HG03175 (cell line): ENCODE measurements at regions not wholly inside any gene's neighbourhood (a gene's known extent, or its start where the extent isn't known, plus 50 kb on each side); places are given as distances from the start of the nearest gene placed in this dataset.

Experiments
- ATAC-seq: cut with Tn5 transposase; IDR thresholded peaks from one replicate; pipeline ENCODE4 v1.9.1; 2021; ENCODE audit warnings: mild to moderate bottlenecking, moderate library complexity; ENCODE audit not compliant: unreplicated experiment

DNA sequence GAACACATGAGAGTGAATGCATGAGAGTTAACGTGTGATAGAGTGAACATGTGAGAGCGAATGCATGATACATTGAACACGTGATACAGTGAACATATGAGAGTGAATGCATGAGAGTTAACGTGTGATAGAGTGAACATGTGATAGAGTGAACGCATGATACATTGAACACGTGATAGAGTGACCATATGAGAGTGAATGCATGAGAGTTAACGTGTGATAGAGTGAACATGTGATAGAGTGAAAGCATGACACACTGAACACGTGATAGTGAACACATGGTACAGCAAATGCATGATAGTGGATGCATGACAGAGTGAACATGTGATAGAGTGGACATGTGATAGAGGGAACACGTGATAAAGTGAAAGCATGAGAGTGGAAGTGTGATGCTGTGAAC, 517.9 kb downstream of the EIPR1 start:
- ATAC-seq: no peak

DNA sequence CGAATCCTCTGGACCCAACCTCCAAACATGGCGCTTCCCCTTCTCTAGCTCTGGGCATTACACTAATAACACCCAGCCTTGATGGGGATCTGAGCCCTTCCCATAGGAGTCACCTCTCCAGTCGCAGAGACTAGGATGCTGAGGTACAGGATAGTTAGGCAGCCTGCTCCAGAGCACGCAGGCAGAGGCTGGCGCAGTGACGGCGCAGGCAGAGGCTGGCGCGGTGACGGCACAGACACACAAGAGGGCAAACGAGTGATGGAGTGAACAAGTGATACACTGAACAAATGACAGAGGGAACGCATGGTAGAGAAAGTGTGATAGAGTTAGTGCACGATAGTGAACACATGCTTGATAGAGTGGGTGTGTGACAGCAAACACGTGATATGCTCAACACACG, 518.5 kb downstream of the EIPR1 start:
- no peak for ATAC-seq

DNA sequence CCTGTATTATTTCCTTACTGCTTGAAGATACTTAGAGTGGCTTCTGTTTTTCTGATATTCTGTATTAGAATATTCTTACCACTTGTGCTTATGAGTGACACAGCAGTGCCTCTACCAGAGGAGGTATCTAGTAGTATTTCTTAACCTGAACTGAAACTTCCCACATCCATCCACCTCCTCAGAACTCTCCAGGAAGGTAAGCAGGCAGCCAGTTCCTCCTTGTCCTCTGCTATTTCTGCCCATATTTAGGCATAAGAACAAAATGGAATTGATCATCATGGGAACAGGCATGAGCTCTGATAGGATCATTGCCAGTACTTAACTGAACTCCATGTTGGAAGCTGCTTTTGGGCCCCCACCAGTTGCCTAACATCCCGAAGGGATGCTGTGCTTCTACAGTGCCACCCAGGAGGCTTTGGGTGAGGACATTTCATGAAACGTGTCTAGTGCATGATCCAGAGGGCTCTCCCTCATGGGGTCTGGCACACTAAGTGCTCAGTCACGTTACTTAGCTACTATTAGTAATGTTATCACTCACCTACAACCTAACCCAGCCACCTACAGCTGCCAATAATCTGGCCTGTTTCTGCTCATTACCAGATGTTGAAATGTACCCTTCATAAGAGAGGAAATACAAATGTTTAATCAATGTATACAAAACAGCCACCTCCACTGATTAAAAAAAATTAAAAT, 520.7 kb downstream of the EIPR1 start:
- no peak for ATAC-seq

DNA sequence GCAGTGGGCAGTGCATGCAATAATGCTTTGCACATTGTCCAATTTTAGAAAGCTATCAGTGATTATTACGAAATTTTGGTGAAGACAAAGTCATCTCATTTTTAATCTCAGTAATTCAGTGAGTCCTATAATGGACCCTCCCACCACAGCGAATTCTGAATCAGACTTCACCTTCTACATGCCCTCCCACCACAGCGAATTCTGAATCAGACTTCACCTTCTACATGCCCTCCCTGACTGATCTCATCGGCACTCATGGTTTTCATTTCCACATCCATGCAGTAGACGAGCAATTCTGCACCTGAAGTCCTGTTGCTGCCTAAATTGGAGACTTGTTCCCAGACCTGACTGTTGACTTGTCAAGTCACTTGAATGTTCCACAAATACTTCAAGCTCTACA, 522.3 kb downstream of the EIPR1 start:
- ATAC-seq: no peak

DNA sequence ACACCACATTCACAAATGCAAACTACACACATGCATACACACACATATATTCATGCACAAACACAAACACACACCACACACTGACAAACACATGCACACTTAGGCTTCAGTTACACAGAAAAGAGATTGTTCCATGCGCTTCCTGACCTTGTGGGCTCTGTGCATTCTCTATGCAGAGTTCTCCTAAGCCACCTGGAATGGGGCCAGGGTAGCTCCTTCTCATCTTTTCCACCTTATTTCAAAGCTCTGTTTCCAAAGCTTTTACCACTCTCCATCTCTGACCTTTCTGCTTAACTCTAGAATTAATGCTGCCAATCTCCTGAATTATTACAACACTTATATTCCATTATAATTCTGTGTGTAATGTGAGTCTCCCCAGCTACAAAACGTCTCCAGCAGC, 522.3 kb upstream of the MYT1L start:
- ATAC-seq: no peak

DNA sequence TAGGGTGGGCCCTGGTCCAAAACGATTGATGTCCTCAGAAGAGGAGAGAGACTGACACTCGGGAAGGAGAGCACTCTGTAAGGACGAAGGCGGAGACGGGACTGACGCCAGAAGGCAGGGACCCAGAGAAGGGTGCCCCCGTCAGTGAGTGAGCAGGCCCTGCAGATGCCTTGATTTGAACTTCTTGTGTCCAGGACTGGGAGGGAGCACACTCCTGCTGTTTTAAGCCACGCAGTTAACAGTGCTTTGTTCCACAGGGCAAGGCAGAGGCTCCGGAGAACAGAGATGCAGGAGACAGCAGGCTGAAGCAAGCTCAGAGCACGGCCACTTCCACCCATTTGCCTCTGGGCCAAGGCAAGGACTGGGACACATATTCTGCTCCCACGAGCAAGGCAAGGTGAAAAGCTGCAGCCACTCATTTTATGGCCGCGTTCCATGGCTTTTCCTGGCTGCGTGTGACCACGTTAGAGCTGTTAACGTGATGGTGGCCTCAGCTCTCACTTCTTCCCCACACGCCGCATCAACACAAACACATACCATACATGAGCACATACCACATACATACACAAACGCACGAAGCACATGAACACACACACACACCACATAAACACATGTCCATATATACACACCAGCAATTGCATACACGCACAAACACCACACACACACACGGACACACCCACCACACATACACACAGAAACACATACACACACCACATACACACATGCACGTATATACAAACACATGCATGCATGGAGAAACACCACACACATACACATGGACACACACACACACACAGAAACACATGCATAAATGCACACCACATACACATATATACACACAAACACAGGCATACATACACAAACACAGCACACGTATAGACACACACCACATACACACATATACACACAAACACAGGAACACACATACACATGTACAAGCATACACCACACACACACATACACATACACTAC, 521.0 kb upstream of the MYT1L start:
- ATAC-seq: no peak

DNA sequence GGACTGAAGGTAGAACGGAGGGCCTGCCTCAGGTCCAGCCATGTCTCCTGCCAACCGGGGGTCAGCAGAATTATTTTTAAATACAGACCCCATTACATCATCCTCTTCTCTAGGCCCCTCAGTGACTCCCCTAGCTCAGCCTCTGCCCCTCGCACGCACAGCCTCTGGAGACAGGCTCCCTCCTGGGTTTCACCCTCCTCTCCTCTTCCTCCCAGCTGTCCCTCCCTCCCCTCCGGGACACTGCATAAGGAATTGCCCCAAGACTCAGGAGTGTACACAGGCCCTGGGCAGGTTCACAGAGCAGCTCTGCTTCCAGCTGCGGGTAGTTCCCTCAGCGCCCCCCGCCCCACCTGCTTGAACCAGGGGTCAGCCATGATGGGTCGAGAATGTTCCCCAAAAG, 520.2 kb upstream of the MYT1L start:
- no peak for ATAC-seq

DNA sequence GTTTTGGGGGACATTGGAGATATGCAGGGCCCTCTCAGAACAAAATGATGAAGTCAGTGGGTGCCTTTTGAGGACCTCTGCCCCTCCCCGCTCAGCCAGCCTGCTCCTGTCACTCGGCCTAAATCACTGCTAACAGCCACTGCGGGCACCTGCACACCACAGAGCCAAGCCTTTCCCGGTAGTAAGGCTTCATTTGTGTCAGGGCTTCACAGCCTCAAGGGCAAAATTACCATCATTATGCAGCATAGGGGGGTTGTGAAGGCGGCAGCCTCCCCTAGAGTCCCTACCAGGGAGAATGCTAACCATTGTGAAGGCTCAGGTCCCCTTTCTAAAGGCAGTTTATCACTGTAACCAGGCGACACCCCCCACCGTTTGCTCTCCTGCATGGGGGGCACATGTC, 519.8 kb upstream of the MYT1L start:
- ATAC-seq: no peak

DNA sequence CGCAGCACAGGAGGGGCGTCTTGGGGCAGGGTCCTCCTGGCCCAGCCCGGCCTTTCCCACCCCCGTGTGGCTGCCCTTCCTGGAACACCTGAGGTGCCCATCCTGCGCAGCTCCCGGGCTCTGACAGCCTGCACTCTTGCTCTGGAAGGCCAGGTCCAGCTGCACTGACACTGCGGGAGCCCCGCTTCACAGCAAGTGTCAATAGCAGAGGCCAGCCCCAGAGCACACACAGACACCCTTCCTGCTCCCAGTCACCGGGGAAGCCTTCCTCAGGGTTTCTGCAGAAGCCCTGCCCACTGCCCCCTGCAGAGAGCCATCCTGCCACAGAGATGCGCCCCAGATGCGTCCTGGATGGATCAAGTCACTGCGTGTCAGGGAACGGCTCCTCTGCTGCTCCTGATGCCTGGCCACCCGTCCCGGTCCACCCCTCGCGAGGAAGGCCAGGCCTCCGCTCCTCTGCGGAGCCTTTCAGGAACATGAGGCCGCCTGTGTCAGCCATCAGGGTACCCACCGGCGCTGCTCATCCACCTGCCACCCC, 519.2 kb upstream of the MYT1L start:
- ATAC-seq: no peak

DNA sequence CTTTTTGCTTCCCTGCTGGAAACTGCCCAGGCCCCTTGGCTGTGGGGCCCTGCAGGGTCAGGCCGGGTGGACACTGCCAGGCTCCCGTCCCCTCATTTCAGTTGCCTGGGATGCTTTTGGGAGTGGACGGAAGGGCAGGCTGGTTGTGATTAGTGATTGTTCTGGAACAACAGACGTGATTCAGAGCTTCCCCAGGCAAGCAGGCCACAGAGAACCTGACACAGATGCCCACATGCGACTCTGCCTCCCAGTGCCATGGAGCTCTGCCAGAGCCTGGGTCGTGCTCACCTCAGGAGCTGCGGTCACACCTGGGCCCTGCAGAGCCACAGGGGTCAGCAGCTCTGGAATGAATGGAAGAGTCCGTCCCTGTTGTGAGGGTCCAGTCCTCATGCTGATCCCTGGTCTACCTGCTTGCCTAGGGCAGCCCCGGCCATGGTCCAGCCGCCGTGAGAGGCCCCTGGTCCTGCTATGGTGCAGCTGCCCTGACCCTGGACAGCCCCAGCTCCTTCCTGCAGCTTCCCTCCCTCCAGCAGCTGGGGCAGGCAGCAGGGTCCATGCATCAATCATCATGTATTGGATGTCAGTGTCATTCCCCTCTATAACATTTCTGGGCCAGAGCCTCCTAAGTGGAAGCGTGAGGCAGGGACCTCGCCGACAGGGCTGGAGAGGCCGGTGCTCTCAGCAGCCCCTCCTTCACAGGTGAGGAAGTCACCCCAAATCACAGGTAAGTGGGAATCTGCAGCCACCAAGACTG, 518.6 kb upstream of the MYT1L start:
- no peak for ATAC-seq

DNA sequence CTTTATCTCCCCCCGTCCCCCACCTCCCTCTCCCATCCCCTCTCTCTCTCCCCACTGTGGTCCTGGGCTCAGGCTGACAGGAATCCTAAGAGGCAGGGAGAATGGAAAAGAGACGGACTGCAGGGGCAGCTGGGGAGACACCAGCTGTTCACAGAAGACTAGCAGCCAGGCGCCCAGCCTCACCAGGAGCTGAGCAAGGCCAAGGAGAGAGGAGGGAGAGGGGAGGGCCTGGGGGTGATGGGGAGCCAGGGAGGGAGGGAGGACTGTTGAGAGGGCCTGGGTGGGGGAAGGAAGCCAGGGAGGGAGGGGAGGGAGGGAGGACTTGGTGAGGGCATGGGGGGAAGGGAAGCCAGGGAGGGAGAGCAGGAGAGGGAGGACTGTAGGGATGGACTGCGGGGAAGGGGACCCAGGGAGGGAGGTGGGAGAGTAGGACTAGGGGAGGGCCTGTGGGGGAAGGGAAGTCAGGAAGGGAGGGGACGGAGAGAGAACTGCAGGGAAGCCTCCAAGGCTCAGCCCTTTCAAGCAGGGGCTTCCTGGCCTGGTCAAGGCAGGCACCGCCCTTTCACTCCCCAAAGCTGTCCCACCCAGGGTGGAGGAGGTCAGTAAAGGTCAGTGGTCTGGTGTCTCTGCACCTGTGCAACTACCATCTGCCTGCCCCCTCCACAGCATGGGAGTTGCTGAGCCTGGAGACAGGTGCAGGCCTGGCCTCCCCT, 517.7 kb upstream of the MYT1L start:
- ATAC-seq: no peak

DNA sequence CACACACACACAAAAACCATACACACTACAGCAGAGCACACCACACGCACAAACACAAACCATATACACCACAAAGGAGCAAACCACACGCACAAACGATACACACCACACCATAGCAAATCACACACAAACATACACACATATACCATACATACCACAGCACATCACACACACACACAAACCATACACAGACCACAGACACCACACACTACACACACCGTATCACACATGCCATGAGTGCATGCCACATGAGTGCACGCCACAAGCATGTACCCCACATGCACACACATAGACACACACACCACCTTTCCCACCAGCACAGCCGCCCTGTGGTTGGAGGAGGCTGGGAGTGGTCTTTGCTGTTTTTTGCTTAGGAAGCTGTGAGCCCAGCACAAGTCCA, 517.1 kb upstream of the MYT1L start:
- ATAC-seq: no peak

DNA sequence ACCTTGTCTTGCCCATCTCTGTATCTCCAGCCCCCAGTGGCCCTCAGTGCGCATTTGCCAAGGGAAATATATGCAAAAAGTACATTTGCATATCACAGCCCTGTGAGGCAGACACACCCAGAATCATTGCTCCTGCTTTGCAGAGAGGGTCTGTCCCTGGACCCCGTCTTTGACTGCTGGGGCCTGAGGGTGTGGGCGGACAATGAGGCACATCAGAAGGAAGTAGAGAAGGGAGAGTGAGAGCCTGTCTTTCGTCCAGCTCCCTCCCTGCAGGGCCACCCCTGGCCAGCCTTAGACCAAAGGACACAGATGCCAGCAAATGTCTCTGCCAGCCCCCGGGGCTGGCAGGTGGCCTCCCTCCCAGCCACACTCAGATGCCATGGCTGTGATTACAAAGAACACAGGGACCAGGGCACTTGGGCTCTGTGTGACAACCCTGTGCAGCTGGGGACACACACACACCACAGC, 516.2 kb upstream of the MYT1L start:
- ATAC-seq: no peak

DNA sequence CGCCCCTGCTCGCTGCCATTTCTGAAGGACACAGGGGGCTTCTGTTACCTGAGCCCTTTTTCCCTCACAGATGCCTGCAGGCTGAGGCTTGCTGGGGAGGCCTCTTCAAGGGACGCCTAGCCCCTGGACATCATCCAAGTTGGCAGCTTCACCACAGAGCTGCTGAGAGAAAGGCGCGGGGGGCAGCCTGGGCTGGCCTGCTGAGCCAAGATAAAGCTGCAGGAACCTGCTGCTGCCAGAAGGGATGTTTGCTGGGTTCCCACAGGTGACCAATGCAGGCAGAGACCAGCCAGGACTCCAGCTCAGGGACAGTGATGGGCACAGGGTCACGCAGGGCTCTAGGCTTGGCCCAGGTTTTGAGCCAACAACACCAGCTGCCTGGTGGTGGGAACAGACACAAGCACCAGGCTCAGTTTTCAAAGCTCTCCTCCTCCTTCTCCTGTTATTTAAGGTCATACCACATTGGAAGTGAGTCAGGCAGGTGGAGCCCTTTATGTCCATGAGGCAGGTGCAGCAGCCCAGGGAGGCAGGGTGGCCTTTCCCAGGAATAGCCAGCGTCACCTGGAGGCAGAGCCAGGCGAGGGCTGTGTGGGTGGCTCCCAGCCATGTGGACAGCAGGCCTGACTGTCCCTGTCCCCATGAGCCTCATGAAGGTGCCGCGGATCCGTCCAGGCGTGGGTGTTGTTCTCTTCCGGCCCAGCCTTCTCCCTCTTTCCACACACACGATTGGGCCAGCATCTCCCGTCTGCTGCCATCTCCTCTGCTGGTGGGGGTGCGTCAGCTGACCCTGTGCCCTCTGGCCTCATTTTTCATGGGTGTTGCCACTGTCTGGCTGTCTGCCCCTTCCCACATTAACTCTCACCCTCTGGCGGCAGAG, 515.5 kb upstream of the MYT1L start:
- ATAC-seq: no peak

DNA sequence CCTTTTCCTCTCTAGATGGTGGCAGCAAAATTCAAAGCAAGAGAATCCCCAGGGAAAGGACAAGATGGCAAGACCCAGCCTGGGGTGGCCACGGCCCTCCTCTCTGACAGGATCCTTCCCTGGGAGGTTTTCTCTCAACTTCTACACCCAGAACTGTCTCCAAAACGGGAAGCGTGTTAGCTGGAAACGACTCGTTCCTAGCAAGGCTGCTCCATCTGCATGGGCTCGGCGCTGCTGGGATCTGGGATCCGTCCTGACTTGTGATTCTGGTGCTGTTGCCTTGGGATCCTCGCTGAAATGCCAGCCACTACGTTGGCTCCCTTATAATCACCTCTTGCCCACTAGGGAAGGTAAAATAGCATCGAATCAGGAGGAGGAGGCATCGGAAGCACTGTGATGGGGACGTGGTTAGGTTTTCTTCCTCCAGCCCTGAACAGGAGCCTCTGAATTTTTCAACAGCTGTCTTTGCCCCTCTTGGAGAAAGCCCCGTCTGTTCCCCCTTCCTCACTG, 514.8 kb upstream of the MYT1L start:
- no peak for ATAC-seq

DNA sequence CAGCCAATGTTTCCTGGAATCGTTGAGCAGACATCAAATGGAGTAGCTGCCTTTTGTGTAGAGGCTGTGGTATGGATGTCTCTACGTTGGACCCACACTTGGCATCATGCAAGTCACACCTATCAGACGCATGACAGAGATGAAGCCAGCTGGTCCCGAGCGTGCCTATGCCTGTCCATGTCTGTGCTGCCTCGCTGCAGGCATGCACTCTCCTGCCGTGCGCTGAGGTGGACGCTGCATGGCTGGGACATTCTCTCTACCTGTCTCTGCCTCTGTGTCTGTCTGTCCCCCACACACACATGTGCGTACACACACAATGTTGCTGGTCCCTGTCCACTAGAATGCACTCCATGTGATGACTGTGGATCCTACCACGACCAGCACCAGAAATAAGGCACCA, 514.2 kb upstream of the MYT1L start:
- no peak for ATAC-seq

DNA sequence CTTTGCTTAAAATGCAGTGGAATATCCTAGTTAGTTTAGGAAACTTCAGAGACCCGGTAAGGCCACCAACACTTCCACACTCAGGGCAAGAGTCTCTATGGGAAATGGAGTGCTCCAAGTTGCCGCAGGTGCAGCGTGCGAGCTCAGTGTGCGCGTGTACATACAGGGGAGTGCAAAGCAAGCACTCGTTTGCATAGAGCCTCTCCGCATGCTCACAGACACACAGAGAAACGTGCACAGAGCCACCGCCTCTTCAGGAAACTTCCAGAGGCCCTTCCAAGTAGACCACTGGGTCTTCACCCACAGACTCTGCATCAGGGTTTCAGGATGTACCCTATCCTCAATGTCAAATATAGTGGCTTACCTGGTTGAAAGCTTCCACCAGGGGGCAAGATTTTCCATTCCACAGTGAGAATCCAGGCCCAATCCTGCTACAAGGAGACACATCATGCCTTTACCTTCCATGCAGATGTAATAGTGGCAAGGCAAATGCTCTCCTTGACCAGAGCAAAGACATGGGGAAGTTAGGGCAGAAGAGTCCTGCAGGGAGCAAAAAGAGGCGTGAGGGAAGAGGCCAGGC, 513.0 kb upstream of the MYT1L start:
- ATAC-seq: no peak

DNA sequence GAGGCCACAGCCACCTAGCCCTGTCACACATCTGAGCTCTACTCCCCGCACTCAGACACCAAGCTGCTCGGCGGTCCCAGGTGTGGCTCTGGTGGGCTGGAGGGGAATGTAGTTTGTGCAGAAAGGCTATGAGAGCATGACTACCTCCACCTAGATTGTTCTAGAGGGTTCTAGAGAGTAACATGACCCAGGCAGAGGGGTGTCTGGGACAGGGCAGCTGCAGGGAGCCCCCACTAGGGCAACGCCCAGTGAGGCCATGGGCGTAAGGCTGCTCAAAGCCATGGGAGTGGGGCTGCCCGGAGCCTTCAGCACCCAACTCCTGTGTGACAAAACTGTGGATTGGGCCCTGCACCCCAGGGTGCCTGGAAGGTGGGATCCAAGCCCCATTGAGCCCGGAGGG, 511.4 kb upstream of the MYT1L start:
- ATAC-seq: no peak

DNA sequence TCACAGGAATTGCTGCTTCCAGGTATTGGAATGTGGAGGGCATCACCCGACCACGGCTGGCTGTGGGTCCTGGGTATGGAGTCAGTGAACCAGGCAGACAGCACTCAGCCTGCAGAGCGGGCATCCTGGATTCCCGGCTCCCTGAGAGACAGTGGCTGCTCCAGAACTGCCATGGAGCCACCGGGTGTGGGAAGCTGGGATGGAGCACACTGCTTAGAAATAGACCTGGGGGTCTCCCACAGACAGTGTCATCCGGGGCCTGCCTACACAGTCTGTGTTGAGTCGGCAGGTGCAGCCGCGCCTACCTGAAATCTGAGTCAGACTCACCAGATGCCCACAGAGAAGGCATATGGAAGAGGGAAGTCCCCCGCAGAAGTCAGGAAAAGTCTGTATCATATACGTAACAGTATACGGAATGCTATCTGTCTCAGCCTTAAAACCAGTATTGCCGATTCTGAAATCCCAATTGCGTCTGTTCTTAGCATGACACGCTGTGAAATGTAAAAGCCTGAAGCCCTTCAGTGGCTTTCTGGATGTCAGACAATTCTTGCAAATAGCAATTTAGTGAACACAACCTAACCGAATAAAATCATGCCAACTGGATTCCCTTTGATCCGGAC, 509.7 kb upstream of the MYT1L start:
- ATAC-seq: no peak
